GM18873 (cell line): ENCODE measurements at regions not wholly inside any gene's neighbourhood (a gene's known extent, or its start where the extent isn't known, plus 50 kb on each side); places are given as distances from the start of the nearest gene placed in this dataset.

Experiments used
- ATAC-seq: cut with Tn5 transposase; IDR thresholded peaks from one replicate; pipeline ENCODE4 v1.9.1; 2021; ENCODE audit warnings: mild to moderate bottlenecking, moderate library complexity, moderate number of reproducible peaks; ENCODE audit not compliant: unreplicated experiment, low FRiP score

- ATAC-seq = no peak
Measured at GRCh38 chr2:59947917-59948541, 605.4 kb downstream of the BCL11A start.

DNA sequence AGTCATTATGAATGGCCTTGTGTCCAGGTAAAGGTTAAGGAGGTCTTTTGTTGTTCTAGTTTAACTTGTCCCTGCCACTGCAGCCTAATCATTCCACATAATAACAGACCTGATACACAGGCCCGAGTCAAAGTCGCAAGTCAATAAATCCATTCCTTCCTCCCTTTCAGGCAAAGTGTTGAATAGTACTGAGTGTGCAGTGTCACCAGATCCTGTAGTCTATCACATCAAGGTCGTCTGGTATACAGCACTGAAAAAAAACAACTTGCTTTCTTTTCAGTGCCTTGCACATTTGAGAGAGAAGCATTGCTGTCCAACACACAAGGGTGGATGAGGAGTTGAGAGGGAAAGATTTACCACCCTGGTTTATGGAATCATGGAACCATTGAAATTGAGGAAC is 606.2 kb downstream of the BCL11A start:
- ATAC-seq = no peak

DNA sequence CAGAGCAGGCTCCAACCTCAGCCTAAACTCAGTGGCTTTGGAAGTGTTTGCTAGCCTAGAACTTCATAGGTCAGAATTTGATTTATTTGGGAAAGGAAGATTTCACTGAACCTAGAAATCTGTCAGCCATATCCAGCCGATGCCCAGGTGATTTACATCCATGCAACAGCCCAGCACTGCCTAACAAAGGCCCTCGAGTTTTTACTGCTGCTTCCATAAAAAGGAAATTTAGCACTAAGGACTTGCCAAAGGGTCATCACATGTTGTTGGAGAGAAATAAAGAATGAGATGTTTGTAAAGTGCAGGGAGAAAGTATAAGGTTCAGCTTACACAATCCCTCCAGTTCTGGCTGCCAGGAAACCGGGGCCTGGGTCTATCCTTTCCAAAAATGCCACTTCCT is 614.2 kb downstream of the BCL11A start:
- no peak for ATAC-seq

DNA sequence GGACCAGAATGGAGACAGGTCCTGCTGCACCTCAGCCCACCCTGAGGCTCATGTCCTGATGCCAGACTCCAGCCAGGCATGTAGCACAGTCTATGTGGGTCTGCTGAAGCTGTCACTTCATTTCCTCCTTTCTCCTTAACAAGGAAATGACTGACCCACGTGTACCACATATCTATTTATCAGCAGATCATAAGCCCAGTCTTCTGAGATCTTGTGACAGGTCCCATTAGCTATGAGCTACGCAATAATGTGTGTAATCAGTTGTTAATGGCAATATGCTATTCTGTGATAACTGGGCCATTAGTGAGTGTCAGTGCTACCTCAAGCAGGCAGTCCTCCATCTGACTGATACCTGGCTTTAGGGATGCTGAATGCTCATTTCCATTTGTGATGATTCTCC is 615.3 kb downstream of the BCL11A start:
- no peak for ATAC-seq

DNA sequence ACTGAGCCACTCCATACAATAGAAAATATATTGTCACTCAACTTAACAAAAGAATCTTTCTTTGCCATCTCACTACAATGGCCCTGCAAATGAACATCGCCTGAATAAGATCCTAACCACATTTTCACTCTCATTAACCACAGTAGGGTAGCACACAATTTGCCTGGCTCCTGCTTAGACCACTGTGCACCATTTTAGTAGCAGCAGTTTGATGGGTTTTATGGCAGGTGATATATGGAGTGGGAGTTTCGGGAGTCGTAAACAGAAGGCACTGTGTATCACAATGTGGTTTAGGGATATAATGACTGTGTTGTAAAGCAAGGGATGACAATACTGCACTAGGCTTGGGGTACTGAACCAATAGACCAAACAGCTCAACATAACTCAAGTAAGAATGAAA is 617.4 kb downstream of the BCL11A start:
- ATAC-seq = no peak

- ATAC-seq = no peak
Measured at GRCh38 chr2:59935005-59935404, 618.4 kb downstream of the BCL11A start.

DNA sequence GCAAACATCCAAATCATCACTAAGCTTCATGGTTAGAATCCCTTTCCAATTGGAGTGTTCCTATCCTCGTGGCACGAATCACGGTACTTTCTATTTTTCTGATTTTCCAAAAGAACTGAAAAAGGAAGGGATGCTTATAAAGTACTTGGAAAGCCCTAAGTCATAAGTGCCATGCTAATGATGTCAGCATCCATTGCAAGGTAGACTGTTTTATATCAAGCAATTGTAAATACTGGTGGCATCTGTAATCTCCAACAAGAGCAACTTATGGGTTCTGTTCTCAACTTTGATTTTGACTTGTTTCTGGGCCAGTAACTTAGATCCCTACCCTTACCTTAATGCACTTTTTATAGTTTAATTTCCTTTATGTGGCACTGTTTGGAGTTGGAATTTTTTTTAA is 619.5 kb downstream of the BCL11A start:
- ATAC-seq = no peak

GRCh38 chr2:59932341-59932740 is 621.1 kb downstream of the BCL11A start:
- no peak for ATAC-seq

DNA sequence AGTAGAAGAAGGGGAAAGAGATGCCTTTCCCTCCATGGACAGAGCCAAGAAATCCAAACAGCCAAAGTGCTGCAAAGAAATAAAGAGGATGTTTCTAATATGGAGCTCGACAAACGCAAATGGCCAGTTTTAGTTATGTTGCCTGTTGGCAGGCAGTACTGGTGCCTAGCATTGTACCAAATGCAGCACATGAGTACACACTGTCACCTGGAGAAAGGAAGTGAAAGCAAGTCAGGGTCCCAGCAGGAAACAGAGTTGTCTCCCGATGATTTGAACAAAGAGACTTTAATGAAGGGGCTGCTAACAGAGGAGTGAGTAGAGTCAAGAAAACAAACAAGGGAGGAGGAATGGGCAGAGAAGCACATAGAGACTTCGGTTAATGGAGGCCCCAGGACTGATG is 623.0 kb downstream of the BCL11A start:
- no peak for ATAC-seq

GRCh38 chr2:59926731-59927130 is 626.7 kb downstream of the BCL11A start:
- ATAC-seq = no peak

GRCh38 chr2:59925321-59925720 is 628.1 kb downstream of the BCL11A start:
- ATAC-seq = no peak

DNA sequence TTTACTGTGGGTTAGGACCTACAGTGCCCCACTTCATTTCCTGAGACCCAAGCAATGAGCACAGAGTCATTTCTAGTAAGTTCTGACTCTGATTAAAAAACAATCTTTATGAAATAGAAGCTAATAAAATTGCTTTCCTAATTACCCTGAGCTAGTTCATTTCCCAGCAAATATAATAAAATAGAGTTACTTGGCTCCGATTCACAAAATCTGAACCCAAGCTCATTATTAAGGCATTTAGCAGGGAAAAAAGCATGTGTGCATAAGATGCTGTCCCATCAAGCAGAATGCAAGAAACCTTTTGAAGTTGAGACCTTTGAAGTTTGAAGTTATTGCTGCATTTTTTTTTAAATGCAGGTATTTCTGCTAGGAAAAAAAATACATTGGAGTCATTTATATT is 629.1 kb downstream of the BCL11A start:
- no peak for ATAC-seq

DNA sequence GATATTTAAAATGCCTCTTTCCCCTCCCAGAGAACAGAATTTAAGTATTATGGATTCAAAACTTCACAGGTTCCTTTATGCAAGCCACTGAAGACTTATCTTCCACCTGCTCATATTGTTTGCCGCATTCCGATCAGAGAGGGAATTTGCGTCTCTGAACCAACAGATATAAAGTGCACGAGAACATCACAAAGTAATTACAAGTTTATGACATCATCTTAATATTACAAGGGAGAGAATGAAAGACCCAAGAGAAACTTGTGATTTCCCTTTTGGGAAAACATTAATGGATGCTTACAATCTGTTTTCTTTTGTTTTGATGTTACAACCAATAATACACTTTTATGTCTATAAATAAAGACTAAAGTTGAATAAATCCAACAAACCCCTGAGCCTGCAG is 631.0 kb downstream of the BCL11A start:
- no peak for ATAC-seq

GRCh38 chr2:59921743-59922142 is 631.7 kb downstream of the BCL11A start:
- no peak for ATAC-seq

DNA sequence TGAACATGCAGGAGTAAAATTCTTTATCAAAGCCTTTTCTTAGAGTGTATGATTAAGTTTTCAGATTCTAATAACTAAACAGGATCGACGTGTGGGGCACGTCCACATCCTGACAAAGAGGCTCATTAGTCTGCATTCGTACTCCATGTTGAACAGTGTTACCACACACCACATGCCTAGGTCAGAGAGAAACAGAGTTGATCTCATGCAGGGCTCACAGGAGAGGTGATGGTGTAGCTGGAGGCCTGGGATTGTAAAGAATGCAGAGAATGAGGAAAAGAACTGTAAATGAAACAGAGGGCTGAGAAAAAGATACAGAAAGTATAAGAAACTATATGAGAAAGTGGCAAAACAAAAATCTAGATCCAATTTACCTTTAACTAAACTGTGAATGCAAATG is 632.5 kb downstream of the BCL11A start:
- ATAC-seq = no peak

GRCh38 chr2:59920307-59920706 is 633.1 kb downstream of the BCL11A start:
- ATAC-seq = no peak

- no peak for ATAC-seq
Measured at GRCh38 chr2:59919579-59919978, 633.9 kb downstream of the BCL11A start.

GRCh38 chr2:59912042-59912441 is 641.4 kb downstream of the BCL11A start:
- ATAC-seq = no peak

DNA sequence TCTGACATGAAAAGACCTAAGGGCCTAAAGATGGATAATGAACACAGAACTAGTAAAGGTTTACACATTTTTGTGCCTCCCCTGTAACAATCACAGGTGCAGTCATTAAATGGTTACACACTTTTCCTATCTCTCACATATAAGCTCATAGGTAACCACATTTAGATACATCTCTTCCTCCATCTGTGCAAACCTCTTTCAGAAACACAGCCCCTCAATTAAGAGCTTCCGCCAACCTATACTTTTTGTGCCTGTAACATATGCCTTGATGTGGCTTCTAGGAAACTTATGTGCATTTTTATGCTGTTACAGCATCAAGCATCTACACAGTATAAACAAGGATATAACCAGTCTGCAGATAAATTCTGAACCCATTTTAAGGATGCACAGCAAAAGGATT is 643.3 kb downstream of the BCL11A start:
- ATAC-seq = no peak

DNA sequence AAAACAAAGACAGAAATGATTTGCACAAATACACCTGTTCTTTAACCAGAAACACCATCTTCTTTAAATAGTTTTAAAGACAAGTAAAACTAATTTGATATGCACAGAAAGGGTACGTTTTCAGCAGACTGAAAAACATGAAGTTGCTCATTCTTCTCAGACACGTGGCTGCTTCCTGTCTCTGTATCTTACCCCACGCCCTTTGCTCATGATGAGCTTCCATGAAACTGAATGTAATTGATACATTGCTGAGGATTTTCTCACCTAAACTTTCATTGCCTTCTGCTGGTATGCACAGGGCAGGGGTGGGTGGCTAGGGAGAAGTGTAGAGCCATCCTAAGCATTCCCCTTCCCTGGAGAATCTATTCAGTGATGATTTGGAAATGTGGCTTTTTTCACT is 644.3 kb downstream of the BCL11A start:
- no peak for ATAC-seq

DNA sequence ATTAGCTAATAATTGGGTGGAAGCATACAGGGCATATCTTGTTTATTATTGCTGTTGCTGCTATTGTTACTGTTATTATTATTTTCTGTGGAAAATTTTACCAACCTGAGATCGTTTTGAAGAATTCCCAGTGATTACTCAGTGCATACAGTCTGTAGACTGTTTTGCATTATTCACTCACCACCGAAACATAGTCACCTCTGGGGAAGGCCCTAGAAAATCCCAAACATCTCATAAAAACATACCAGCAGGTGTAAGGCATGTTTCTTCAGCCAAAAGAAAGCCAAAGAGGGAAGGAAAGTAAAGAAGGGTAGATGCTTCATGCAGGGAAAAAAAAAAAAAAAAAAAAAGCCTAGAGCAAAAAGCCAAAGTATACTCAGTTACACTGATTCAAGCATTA is 647.7 kb downstream of the BCL11A start:
- no peak for ATAC-seq

- ATAC-seq = no peak
Measured at GRCh38 chr2:59903994-59904544, 649.4 kb downstream of the BCL11A start.
